ENCODE measurements at regions not wholly inside any gene's neighbourhood (a gene's known extent, or its start where the extent isn't known, plus 50 kb on each side); places are given as distances from the start of the nearest gene placed in this dataset.

DNA sequence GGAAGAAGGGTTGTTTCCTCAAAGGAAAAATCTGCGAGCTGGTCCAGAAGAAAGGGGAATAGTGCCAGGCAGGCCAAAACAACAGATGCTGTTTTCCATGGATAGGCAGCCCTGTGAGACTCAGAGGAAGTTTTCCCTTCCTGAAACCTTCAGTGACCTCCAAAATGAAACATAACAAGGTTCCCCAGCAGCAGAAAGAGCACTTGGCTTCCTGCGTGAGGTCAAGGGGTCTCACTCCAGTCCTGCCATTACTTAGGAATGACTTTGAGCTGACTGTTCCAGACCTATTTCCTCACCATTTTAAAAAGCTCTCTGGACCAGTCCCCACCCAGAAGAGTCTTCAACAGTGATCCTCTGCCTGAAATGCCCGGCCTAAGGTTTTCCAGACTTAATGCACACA is 104.6 kb upstream of the IPO5 start:
- TF ChIP-seq EZH2 (IDR thresholded peaks at IDR 0.05; ENCODE audit: insufficient read depth, poor library complexity, severe bottlenecking) (no peak), EZH2phosphoT487 (IDR thresholded peaks at IDR 0.05; ENCODE audit: insufficient read depth, low read depth) (no peak)
